ENCODE measurements at regions not wholly inside any gene's neighbourhood (a gene's known extent, or its start where the extent isn't known, plus 50 kb on each side); places are given as distances from the start of the nearest gene placed in this dataset.

DNA sequence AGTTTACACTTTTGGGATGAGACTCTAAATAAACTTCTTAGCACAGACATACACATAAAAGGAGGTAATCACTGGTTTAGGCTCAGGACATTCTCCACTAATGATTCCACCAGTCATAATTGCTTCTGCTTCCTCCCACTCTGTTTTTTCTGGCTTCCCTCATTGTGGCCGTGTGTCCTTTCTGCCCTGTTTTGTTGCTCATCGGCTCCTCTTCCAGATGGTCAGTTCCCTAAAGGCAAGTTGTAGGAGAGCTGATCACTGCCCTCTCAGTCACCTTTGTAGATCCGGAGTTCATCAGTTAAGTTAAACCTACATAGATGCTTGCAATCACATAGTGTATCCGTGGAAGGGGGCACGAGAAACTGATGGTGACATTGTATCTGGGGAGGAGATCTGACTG, 200.5 kb upstream of the ARG1 start:
- TF ChIP-seq, protein P1, sequence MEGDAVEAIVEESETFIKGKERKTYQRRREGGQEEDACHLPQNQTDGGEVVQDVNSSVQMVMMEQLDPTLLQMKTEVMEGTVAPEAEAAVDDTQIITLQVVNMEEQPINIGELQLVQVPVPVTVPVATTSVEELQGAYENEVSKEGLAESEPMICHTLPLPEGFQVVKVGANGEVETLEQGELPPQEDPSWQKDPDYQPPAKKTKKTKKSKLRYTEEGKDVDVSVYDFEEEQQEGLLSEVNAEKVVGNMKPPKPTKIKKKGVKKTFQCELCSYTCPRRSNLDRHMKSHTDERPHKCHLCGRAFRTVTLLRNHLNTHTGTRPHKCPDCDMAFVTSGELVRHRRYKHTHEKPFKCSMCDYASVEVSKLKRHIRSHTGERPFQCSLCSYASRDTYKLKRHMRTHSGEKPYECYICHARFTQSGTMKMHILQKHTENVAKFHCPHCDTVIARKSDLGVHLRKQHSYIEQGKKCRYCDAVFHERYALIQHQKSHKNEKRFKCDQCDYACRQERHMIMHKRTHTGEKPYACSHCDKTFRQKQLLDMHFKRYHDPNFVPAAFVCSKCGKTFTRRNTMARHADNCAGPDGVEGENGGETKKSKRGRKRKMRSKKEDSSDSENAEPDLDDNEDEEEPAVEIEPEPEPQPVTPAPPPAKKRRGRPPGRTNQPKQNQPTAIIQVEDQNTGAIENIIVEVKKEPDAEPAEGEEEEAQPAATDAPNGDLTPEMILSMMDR (IDR thresholded peaks at IDR 0.05) = no peak
- TF ChIP-seq POLR2A (IDR thresholded peaks at IDR 0.05) = no peak
